ENCODE measurements at regions not wholly inside any gene's neighbourhood (a gene's known extent, or its start where the extent isn't known, plus 50 kb on each side); places are given as distances from the start of the nearest gene placed in this dataset.

DNA sequence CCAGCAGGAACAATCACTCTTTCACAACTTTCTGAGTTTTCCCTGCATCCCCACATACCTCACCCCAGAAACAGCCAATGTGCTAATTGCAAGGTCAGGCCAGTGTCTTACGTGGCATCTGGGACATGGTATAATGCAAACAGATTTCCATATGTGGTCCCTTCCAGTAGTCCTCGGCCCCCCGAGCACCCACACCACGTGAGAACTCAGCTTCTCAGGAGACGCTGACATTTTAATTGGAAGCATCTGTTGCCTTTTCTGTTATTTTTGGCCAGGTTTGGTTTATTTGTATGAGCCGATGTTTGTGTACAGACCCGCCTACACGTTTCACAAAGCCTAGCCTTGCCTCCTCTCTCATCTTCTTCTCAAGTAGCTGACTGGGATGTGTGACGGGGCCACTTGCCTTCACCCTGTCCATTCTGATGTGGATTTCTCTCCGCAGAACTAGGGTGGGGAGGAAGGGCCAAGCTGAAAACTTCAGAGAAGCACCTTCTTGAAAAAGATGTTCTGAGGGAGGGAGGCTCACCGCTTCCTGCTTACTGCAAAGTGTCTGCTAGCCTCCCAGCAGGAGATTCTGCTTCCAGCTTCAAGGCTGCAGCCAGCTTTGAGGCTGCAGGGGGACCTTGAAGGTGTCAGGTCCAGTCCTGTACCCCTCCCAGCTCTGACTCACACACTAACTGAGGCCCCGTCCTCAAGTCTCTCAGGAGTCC is 109.6 kb upstream of the SLC14A2 start:
- DNase-seq, result no peak

DNA sequence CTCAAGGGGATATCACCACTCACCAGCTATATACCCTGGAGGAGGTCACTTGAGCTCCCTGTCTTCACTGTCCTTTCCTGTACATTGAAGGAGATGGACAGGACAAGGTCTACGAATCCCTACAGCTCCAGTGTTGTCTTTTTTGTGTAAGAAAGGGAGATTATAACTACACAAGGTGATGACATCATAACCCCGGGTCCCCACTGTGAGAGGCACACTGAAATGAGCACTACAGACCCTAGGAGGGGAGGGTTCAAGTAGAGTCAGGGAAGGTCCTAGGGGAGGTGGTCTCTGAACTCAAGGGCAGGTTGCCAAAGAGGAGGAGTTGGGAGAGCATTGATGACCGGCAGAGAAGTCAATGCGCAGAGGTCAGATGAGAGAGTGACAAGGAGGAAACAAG is 108.3 kb upstream of the SLC14A2 start:
- DNase-seq, result no peak

DNA sequence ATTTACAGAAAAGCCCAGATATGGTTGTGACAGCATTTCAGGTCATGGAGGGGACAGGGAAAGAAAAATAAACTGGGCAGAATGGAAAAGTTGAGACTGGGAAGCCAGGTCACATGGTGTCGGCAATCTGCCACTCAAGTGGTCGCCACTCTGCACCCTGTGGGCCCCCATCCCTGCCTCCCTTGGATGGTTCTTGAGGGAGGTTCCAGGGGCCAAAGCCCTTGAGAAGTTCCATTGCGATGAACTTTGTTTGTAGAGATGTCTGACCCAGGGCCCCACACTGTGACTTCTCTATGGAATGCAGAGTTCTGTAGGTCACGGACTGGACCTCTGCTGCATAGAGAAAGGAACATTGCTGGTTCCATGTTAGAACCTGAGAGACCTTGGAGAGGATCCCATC is 105.7 kb upstream of the SLC14A2 start:
- DNase-seq, result no peak

DNA sequence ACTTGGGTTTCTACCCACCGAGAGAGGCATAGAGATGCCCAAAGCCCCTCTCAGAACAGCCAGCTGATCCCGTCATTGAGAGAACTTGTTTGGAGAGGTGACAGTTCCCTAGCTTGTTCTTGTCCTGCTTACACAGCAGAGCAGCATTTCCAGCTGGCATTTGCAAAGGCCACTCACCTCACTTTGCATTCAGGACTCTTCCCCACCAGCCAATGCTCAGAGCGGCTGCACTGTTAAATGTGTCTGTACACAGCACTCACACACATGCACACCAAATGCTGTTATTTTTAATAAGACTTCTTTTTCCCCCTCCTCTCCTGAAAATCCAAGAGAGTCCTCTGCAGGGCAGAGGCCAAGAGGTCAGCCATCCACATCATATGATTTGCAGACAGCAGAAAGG is 104.6 kb upstream of the SLC14A2 start:
- no peak for DNase-seq

DNA sequence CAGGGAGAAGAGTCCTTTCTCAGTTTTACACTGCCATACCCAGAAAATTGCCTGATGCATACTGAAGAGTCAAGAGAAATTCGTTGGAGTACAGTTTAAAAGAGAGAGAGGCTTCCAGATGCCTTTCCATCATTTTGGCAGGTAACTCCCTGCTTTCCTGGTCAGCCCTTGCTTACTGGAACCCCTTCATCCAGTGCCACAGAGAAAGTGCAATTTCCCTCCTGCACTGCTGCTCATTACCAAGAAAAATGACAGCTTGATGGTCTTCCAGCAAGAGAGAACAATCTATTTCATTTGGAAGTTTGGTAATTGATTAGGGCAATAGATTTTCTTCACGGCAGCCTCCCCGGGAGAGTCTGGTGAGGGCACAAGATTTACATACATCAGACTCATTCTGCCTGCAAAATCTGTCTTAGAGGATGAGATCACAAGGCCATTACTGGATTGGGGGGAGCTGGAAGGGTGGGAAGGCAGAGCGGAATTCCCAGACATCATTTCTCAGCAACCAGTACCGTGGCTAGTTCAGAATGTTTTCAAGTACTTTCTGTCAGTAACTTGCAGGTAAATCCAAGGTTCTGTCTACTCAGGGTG is 102.8 kb upstream of the SLC14A2 start:
- DNase-seq, result no peak

DNA sequence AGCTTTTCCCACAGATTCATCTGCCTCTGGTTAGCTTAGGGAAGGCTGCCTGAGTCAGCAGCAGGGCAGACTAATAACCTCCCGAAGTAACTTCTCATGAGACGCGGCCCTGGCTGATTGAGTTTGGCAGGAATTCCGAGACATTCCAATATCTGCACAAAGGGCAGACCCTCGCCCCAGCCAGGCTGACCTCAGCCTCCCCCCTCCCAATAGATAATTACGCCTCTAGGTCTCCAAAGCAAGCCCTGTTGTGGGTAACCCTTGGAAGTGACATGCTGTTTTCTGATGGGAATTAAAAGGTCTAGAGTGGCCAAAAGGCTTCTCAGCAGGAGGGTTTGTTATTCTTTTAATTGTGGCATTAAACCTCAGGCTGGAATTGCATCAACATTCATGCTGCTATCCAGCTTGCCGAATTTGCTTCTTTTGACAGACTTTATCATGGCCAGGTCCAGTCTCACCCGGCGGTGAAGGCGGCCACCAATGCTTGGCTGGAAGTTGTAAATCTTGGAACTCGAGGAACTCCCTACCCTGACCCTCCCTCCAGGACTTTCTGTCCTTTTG is 98.0 kb upstream of the SLC14A2 start:
- no peak for DNase-seq

DNA sequence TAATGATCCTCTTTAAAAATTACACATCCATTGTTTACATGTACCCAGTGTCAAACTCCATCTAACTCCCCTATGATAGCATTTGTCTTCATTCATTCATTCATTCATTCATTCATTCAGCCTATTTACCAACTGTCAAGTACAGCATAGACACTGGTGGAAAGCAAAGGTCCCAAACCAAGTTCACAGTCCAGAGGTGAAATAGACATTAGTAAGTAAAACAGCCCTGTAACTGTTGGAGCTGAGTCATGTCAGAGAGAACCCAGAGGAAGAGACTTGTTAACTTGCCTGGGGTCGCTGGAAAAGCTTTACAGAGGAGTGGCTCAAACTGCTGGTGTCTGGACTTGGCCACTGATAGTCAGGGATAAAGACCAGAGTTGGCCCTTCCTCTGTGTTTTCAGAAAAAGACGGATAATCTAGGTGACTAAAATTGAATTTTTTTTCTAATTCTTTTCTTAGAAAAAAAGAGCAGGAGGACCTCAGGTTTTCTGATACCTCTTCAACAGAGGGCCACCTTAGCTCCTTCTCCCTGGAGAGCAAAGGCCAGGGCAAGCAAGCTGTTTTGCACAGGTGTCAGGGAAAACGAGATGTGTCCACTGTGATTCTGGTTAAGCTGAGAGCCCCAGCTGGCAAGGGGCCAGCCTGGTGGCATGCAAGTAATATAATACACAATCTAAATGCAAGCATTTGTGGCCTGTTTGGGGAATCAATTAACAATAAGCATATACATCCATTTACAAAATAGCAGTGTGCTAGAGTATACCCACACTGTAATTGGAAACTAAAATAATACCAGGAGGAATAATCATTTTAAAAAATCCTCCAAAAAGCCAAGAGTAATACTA is 96.7 kb upstream of the SLC14A2 start:
- no peak for DNase-seq

DNA sequence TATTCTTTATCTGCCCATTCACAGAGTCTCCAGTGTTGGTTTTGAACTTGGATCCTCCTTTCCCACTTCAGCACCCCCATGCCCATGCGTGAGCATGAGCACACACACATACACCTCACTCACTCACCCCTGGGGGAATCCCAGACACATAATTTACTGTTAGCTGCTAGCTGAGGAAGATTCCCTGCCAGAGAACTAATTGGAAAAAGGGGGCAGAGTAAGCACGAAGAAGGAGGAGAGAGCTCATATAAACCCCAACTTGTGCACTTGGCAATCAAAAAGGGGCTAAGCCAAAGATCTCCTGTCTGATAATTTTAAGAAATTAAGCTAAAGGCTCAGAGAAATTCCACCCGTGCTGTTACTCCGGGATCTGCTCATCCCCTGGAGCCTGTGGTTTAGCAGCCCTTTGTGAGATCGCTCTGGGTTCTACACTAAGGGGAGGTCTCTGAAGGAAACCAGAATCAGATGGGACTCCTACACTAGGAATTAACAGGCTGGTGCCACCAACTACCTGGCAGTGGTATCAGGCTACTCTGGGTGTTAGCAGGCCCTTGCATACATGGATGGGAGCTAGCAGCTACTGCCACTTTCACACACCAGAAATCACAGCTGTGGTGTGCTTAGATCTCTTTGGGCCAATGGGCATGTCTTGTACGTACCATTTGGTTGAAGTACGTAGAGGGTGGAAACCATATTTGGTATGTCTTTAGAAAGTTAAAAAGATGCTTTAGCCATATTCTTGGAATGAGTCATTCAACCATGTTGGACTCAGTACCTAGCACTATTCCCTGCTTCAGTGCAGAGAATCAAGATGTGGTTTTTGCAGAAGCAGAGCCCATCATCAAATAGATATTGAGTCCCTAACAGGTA is 95.6 kb upstream of the SLC14A2 start:
- no peak for DNase-seq

DNA sequence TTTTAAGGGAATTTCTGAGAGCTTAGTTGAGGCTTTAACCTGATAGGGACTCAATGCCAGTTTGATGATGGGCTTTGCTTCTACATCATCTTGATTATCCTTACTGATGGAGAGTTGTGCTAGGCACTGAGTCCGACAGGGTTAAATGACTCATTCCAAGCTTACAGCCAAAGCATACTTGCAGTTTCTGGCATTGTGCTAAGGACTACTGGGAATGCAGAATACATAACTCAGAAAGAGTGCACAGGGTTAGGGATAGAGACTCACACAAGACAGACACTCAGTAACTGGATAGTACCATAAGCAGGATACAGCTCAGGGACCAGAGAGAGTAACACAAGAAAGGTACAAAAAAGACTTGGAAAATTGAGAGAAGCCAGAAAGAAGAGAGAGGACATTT is 94.1 kb upstream of the SLC14A2 start:
- no peak for DNase-seq

DNA sequence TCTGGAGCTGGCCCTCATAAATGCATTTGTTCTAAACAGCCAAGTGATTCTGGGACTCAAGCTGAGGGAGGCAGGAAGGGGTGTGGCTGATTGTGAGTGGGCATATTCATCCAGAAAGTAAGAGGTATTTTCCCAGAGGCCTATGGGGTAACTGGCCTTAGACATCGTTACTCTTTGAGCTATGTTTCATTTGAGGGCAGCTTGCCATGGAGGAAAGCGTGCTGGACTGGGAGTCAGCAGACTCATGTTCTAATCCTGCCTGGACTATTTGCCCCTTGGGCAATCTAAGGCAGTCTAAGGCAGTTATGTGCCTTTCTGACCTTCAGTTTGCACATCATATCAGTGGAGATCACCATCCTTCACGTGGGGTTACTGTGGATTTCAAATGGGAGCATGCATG is 93.5 kb upstream of the SLC14A2 start:
- no peak for DNase-seq

DNA sequence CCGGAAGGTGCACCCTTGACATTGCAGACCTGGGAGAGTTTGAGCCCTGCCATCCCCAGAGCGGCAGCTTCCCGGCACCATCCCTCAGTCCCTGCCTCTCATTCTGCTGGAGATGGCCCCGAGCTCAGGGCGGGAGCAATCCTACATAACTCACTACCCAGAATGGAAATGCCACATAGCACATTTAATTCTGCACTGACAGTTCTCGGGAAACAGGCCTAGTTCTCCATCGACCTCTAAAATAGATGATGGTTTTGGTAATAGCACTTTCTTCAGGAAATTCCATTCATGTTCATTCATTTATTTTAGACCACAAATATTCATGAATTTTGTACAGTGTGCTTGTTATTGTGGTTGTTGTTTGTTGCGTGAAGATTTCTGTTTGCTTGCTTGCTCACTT is 92.9 kb upstream of the SLC14A2 start:
- DNase-seq, result no peak

DNA sequence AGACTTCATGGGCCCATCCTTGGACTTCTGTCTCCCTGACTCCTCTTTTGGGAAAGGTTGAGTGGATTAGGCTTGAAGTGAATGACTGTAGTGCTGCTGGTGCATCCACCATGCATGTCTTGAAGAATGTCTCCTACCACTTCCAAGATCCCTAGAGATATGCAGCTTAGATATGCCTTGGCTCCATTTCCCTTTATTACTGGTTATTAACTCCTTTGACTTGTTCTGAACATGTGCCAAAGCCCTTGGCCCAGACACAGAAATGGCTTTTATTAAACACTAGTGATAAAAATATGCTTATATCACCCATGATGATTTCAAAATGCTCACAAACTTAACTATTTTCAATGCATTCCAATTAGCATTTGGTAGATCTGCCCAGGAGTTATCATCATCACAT is 90.0 kb upstream of the SLC14A2 start:
- DNase-seq, result no peak

DNA sequence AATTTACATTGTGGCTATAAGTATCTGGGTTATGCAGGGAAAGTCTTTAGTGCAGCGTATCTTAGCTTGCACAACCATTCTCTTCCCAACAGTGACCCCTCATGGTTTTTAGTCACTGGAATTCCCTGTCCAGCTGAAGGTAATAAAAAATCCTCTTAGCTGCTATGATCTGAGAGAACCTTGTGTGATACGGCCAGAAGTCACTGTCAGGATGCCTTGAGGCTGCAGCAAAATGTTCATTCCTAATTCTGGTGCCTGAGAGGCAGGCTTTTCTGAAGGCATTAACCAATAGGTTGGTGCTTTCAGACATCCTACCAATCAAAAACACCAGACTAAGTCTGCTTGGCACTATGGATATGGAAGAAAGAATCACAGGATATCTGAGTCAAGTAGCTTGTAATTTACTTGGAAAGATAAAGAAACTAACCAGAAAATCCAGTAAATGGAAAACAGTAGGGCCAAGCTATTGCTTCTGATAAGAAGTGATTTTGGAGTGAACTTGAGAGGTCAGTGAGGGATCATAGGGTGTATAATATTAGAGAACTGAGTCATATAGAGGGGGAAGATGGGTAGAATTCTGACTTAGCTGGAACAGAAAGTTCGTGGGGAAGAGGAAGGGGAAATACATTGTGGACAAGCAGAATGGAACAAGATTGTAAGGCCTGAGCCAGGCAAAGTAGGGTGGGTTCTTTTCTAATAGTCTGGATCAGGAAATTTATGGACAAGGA is 89.0 kb upstream of the SLC14A2 start:
- DNase-seq, result no peak

DNA sequence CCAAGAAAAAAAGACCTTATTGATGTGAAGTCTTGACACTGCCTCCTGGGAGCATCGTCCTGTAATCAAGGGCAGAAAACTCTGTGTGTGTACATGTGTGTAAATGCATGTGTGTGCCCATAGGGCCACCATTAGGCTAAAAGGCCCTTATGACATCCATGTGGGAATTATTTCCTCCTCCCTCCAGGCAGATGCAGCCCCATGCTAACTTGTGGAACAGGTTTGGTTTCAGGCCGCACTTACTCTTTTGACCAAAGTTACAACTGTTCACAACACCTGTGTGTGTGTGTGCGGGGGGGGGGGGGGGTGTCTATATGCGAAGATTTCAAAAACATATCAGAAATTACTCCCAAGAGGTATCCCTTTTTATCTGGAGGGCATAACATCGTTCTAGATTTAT is 87.4 kb upstream of the SLC14A2 start:
- no peak for DNase-seq

DNA sequence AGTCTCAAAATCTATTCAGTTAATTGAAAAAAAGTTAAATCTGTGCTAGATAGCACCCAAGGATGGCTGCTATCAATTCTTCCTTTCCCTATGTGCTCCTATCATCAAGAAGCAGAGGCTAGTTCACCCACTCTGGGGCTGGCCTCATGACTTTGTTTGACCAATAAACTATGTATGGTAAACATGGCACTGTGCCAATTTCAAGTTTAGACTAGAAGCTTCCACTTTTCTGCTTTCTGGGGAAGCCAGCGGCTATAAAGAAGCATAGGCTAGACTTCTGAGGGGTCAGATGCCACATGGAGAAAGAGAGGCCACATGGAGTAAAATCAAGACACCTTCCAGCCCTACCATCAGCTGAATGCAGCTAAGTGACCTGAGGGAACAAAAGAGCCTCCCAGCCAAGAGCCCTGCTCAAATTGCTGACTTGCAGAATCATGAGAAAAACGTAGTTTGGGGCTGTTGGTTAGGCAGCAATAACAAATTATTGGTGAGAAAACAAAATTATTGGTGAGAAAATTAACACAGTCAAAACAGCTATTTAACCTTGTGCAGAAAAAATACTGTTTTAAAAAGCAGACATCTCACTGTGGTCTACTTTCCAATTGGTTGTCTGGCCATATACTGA is 86.5 kb upstream of the SLC14A2 start:
- DNase-seq, result no peak

DNA sequence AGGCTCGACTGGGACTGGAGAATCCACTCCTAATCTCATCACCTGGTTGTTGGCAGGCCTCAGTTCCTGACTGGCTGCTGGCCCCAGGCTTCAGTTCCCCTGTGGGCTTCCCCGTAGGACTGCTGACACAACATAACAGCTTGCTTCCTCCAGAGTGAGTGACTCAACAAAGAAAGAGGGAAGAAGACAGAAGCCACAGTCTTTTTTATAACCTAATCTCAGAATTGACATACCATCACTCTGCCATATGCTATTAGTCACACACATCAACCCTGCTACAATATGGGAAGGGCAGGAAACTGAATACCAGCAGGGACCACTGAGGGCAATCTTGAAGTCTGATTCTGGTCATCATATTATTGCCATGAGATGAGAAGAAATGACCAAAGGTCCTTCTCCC is 76.8 kb upstream of the SLC14A2 start:
- no peak for DNase-seq

DNA sequence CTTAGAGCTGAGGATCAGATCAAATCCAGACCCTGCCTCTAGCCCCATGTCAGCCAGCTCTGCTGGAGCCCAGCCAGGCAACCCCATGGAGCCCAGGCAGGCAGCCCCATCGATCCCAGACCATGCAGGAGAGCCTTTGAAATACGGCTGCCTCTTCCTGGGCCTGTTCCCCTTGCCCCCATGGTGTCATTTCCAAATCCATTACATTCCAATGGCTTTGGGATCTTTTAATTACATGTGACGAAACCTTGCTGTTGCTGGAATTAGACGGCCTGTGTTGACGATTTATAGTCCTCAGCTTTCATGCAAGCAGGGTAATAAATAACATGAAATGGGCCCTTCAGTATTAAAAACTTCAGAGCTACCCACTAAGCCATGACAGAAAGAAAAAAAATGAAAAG is 75.8 kb upstream of the SLC14A2 start:
- DNase-seq, result no peak

DNA sequence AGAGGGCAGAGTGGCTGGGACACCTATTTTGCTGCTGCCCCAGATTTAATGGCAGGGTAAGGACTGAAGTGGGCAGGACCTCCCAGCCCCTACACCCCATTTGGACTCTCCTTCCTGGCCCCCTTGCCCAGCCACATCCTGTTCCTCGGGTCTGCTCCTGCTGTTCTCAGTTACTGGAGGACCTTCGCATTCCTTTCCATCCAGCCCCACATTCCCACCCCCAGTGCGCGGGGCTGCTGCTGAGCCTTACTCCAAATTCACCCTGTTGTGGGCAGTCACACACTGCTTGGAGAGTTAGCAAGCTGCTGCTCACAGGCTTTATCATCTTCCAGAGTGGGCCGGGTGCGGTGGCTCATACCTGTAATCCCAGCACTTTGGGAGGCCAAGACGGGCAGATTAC is 75.2 kb upstream of the SLC14A2 start:
- no peak for DNase-seq

DNA sequence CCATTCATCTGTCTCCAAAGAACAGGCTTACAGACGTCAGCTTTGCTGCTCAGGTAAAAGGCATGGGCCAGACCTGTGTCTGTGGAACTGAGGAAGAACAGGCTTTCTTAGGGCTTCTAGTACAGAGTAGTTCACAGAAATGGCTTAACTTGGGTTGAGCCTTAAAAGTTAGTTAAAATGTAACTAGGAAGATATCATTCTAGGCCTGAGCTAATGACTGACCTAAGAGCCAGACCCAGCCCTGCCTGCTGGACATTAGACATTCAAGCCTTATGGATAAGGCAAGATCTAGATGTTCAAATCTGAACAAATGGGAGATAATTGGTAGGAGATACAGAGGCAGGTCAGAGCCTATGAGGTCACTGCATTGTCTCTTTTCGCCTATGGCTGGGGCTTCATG is 73.9 kb upstream of the SLC14A2 start:
- no peak for DNase-seq

DNA sequence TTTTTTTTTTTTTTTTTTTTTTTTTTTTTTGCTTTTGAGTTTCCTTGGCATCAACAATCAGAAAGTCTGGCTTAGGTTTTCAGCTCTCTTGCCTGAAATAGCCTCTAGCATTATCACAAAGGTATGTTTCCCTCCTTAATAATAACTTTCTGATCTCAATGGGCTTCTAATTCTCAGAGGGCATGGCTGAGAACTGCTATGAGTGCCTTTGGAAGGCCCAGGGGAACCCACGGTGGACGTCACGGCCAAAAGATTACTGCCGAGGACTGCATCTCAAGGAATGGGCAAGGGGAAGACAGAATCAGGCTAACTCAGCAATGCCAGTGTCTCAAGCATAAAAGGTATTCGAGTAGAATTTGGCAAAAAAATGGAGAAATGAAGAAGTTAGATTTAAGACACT is 73.2 kb upstream of the SLC14A2 start:
- DNase-seq, result no peak

DNA sequence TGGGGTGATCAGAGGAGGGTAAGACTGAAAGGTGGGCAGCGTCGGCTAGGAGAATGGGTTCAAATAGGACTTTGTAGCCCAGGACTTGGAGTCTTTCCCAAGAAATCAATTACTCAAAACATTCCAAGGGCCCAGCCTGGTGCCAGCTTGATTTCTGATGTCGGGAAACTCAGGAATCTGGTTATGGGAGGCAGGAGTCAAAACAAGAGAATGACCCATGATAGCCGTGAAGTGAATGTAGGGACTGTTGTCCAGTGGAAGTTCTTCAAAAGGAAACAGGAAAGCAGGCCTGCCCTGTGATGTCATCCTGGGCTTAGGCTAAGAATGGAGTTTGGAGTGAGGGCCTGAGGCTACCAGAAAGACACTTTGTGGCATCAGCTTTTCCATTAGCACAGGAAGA is 67.4 kb upstream of the SLC14A2 start:
- DNase-seq, result no peak

DNA sequence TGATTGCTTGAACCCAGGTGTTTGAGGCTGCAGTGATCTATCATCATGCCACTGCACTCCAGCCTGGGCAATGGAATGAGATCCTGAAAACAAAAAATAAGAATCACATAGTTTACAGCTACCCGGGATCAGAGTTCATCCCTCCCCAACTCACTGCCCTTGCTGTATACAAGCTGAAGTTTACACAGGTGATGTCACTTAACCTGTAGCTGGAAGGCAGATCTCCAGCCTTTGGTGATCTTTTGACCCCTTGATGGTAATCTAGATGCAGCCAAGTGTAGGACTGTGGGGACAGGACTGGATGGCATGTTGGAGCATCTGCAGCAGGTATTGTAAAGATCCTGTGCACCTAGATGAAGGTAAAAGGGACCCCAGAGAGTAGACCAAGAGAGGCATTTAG is 66.7 kb upstream of the SLC14A2 start:
- no peak for DNase-seq

Data from stimulated activated CD8-positive, alpha-beta memory T cell treated with anti-CD3 and anti-CD28 coated beads, Interleukin-4, amount 100 ng/mL, for 48 hours (primary cell).